WTC11 (cell line): ENCODE measurements at regions not wholly inside any gene's neighbourhood (a gene's known extent, or its start where the extent isn't known, plus 50 kb on each side); places are given as distances from the start of the nearest gene placed in this dataset.

Experiments used
- ATAC-seq: fragments of 200-7000 bp; cut with Tn5 transposase; 2 replicates; pipeline ENCODE4 v1.10.0; 2021; ENCODE audit warnings: mild to moderate bottlenecking, moderate library complexity
- CTCF ChIA-PET: fragments of 300-600 bp; sonication (Branson Sonifier 250); formaldehyde crosslinking; loops from one replicate; lab custom pipeline; 2021; ENCODE audit warnings: antibody characterized with exemption; lab: Charles Lee
- POLR2A ChIA-PET: fragments of 350-600 bp; sonication (Branson Sonifier 250); formaldehyde crosslinking; loops from one replicate; lab custom pipeline; 2021; ENCODE audit warnings: antibody characterized with exemption; lab: Charles Lee
- DNase-seq: peaks from one replicate; pipeline ENCODE4 v3.0.0; 2021; ENCODE audit warnings: low spot score
- H3K27ac Mint-ChIP-seq: 2 replicates; pipeline ENCODE4 v1.8.0; 2021; ENCODE audit warnings: mixed read lengths
- H3K27me3 Mint-ChIP-seq: 2 replicates; pipeline ENCODE4 v1.8.0; 2021; ENCODE audit warnings: low read depth, mild to moderate bottlenecking, moderate library complexity, mixed read lengths
- H3K36me3 Mint-ChIP-seq: 2 replicates; pipeline ENCODE4 v1.8.0; 2021; ENCODE audit warnings: mixed read lengths
- H3K4me1 Mint-ChIP-seq: 2 replicates; pipeline ENCODE4 v1.8.0; 2022; ENCODE audit warnings: mixed read lengths
- H3K4me3 Mint-ChIP-seq: 2 replicates; pipeline ENCODE4 v1.8.0; 2021; ENCODE audit warnings: mild to moderate bottlenecking, moderate library complexity, mixed read lengths
- H3K9me3 Mint-ChIP-seq: 2 replicates; pipeline ENCODE4 v1.8.0; 2021; ENCODE audit warnings: mixed read lengths
- ARID4B ChIP-seq: sonication (generic); formaldehyde crosslinking; IDR thresholded peaks from 2 replicates; pipeline ENCODE4 v1.8.0; 2023; ENCODE audit warnings: missing genetic modification reagents, mild to moderate bottlenecking, borderline replicate concordance
- ATF1 ChIP-seq: sonication (generic); formaldehyde crosslinking; IDR thresholded peaks from 2 replicates; pipeline ENCODE4 v1.8.1; 2023; ENCODE audit warnings: mild to moderate bottlenecking, moderate library complexity, missing genetic modification reagents
- CTCF ChIP-seq: fragments of 200-600 bp; IDR thresholded peaks from 2 replicates; pipeline ENCODE4 v1.8.0; 2022; ENCODE audit warnings: antibody characterized with exemption
- MXD4 ChIP-seq: fragments of 250-450 bp; sonication (Bioruptor Pico); IDR thresholded peaks from 2 replicates; pipeline ENCODE4 v1.8.0; 2021; ENCODE audit warnings: mild to moderate bottlenecking, moderate library complexity, borderline replicate concordance
- TCF7 ChIP-seq: sonication (generic); formaldehyde crosslinking; IDR thresholded peaks from 2 replicates; pipeline ENCODE4 v1.8.0; 2022; ENCODE audit warnings: mild to moderate bottlenecking, low read depth, missing genetic modification reagents, moderate library complexity
- TEAD4 ChIP-seq: sonication (generic); formaldehyde crosslinking; IDR thresholded peaks from 2 replicates; pipeline ENCODE4 v1.8.0; 2022; ENCODE audit warnings: mild to moderate bottlenecking, missing genetic modification reagents
- ZNF219 ChIP-seq: sonication (generic); formaldehyde crosslinking; IDR thresholded peaks from 2 replicates; pipeline ENCODE4 v1.8.0; 2023; ENCODE audit warnings: missing genetic modification reagents, mild to moderate bottlenecking, borderline replicate concordance
- ZNF423 ChIP-seq: fragments of 250-450 bp; sonication (Bioruptor Pico); IDR thresholded peaks from 2 replicates; pipeline ENCODE4 v2.1.2; 2022; ENCODE audit warnings: mild to moderate bottlenecking, moderate library complexity
- ZNF532 ChIP-seq: fragments of 250-450 bp; sonication (Bioruptor Pico); IDR thresholded peaks from 2 replicates; pipeline ENCODE4 v1.9.0; 2021; ENCODE audit warnings: mild to moderate bottlenecking, borderline replicate concordance
- TF ChIP-seq, protein P1 (sequence below): sonication (generic); formaldehyde crosslinking; IDR thresholded peaks from 2 replicates; pipeline ENCODE4 v1.8.1; 2023; ENCODE audit warnings: mild to moderate bottlenecking, moderate library complexity, missing genetic modification reagents
- TF ChIP-seq, protein P2 (sequence below): sonication (generic); formaldehyde crosslinking; IDR thresholded peaks from 2 replicates; pipeline ENCODE4 v1.8.1; 2023; ENCODE audit warnings: mild to moderate bottlenecking, missing genetic modification reagents, moderate library complexity
- TF ChIP-seq, protein P3 (sequence below): sonication (generic); formaldehyde crosslinking; IDR thresholded peaks from 2 replicates; pipeline ENCODE4 v1.8.0; 2023; ENCODE audit warnings: missing genetic modification reagents
- TF ChIP-seq, protein P4 (sequence below): sonication (generic); formaldehyde crosslinking; IDR thresholded peaks from 2 replicates; pipeline ENCODE4 v1.8.1; 2023; ENCODE audit warnings: mild to moderate bottlenecking, missing genetic modification reagents

DNA sequence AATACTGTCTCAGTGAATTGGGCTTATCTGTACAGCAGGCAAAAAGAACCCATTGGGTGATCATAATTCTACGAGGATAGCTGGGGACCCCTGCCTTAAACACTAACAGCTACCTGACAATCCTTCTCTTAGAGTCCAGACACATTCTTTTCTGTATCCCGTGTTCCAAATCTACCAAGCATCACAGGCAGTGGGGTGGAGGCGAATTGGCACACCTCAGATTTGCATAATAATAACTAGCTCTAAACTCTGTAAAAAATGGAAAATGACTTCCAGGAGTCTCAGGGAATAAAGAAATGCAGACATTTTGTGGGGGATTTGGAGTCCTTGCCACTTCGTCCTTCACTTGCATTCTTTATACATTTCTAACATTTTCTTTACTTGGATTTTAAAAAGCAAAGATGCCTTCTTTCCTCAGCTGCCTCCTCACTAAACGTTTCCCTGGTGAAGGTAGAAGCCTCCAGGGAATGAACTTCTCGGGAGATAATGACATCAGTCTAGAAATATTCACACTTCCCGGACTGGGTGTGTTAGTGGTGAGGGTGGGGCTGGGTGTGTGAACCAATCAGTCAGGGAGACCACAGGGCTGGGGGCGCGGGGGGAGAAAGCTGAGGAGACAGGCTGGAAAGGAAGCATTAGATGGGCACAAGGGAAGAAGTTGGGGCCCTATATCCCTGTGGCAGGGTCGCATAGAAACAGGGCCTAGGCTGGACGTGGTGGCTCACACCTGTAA is 59.1 kb upstream of the BOD1L2 start:
- CTCF ChIA-PET = no interaction called here

More for the DNA sequence above, 59.1 kb upstream of the BOD1L2 start:
- Mint-ChIP-seq H3K27me3 (peaks cover 25% of the 10 kb centered on the region), H3K9me3 (peaks cover 10% of the 10 kb centered on the region), H3K4me1 (peaks cover 68% of the 10 kb centered on the region), H3K36me3 (peaks cover 4% of the 10 kb centered on the region), H3K4me3 (no peak overlapping the region), H3K27ac (no peak overlapping the region)
- POLR2A ChIA-PET = no interaction called here
- ATAC-seq (no peak), DNase-seq (no peak)
- TF ChIP-seq TCF7 = no peak
- TF ChIP-seq, protein P1, sequence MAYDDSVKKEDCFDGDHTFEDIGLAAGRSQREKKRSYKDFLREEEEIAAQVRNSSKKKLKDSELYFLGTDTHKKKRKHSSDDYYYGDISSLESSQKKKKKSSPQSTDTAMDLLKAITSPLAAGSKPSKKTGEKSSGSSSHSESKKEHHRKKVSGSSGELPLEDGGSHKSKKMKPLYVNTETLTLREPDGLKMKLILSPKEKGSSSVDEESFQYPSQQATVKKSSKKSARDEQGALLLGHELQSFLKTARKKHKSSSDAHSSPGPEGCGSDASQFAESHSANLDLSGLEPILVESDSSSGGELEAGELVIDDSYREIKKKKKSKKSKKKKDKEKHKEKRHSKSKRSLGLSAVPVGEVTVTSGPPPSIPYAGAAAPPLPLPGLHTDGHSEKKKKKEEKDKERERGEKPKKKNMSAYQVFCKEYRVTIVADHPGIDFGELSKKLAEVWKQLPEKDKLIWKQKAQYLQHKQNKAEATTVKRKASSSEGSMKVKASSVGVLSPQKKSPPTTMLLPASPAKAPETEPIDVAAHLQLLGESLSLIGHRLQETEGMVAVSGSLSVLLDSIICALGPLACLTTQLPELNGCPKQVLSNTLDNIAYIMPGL (CRISPR knock-in tag) = no peak
- TF ChIP-seq ARID4B = no peak
- no peak for TF ChIP-seq ZNF423 (CRISPR knock-in tag)
- no peak for TF ChIP-seq ZNF219 (CRISPR knock-in tag)
- no peak for TF ChIP-seq TEAD4 (CRISPR knock-in tag)
- no peak for TF ChIP-seq CTCF
- TF ChIP-seq, protein P2, sequence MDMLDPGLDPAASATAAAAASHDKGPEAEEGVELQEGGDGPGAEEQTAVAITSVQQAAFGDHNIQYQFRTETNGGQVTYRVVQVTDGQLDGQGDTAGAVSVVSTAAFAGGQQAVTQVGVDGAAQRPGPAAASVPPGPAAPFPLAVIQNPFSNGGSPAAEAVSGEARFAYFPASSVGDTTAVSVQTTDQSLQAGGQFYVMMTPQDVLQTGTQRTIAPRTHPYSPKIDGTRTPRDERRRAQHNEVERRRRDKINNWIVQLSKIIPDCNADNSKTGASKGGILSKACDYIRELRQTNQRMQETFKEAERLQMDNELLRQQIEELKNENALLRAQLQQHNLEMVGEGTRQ (CRISPR knock-in tag) = no peak
- TF ChIP-seq, protein P3, sequence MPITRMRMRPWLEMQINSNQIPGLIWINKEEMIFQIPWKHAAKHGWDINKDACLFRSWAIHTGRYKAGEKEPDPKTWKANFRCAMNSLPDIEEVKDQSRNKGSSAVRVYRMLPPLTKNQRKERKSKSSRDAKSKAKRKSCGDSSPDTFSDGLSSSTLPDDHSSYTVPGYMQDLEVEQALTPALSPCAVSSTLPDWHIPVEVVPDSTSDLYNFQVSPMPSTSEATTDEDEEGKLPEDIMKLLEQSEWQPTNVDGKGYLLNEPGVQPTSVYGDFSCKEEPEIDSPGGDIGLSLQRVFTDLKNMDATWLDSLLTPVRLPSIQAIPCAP (CRISPR knock-in tag) = no peak
- TF ChIP-seq, protein P4, sequence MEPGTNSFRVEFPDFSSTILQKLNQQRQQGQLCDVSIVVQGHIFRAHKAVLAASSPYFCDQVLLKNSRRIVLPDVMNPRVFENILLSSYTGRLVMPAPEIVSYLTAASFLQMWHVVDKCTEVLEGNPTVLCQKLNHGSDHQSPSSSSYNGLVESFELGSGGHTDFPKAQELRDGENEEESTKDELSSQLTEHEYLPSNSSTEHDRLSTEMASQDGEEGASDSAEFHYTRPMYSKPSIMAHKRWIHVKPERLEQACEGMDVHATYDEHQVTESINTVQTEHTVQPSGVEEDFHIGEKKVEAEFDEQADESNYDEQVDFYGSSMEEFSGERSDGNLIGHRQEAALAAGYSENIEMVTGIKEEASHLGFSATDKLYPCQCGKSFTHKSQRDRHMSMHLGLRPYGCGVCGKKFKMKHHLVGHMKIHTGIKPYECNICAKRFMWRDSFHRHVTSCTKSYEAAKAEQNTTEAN (CRISPR knock-in tag) = no peak
- no peak for TF ChIP-seq ATF1
- no peak for TF ChIP-seq ZNF532 (CRISPR knock-in tag)
- TF ChIP-seq MXD4 (CRISPR knock-in tag) = no peak
